K562 (cell line): ENCODE measurements at regions not wholly inside any gene's neighbourhood (a gene's known extent, or its start where the extent isn't known, plus 50 kb on each side); places are given as distances from the start of the nearest gene placed in this dataset.

Experiments
- ATAC-seq: fragments of 200-7000 bp; cut with Tn5 transposase; 3 replicates; pipeline ENCODE4 v1.9.1; 2020; ENCODE audit warnings: moderate library complexity
- BruUV-seq: library from RNA; stranded (reverse); fragments of 400-500 nt; replicated peaks from 2 replicates; lab custom pipeline; 2021; lab: Mats Ljungman, UMichigan
- CTCF ChIA-PET: fragments of 300-600 bp; formaldehyde crosslinking; extraction: SDS; loops from one replicate; lab custom pipeline; 2021; ENCODE audit warnings: low intra/inter-chr PET ratio; lab: Yijun Ruan, JAX
- POLR2A ChIA-PET: fragments of 300-600, 350-650 bp; sonication (Branson Sonifier 250); formaldehyde crosslinking; extraction: SDS; loops from one replicate; lab custom pipeline; 2021; ENCODE audit warnings: antibody characterized with exemption, inconsistent platforms; lab: Yijun Ruan, JAX
- DNase-seq, 4 experiments: peaks; one replicate each; pipeline versions ENCODE4 v3.0.0 to v3.0.0-alpha.2; 2011 to 2018; ENCODE audit warnings: low spot score in 3 of 4, mixed read lengths in 3 of 4; ENCODE audit errors: extremely low read depth in 1 of 4
- FAIRE-seq: peaks from 2 replicates; lab custom pipeline; 2011; peaks lifted over from hg19 to GRCh38; lab: Jason Lieb, UNC
- H2AFZ ChIP-seq: 2 replicates; pipeline ENCODE4 v1.6.0; 2011; ENCODE audit warnings: low read depth, low read length, control low read depth, inconsistent platforms
- H3K27ac ChIP-seq: fragments of 200-600 bp; 3 replicates; pipeline ENCODE4 v1.8.0; 2011; ENCODE audit warnings: low read depth, mild to moderate bottlenecking, control low read depth, inconsistent platforms, low read length, moderate library complexity, mixed read lengths; ENCODE audit errors: extremely low read depth
- H3K27me3 ChIP-seq, 2 experiments: fragments of 300-600 bp in 1 of 2; 2 replicates in 1 of 2; 3 replicates in 1 of 2; pipeline versions ENCODE4 v1.6.0 to v1.8.0; 2011; ENCODE audit warnings: inconsistent platforms in 2 of 2, low read length in 2 of 2, mild to moderate bottlenecking in 1 of 2, mixed read lengths in 1 of 2, moderate library complexity in 1 of 2; ENCODE audit not compliant: control insufficient read depth in 2 of 2, insufficient read depth in 2 of 2
- H3K36me3 ChIP-seq: fragments of 300-600 bp; 3 replicates; pipeline ENCODE4 v1.8.0; 2011; ENCODE audit warnings: mild to moderate bottlenecking, low read length, inconsistent platforms; ENCODE audit not compliant: control insufficient read depth, insufficient read depth
- H3K4me1 ChIP-seq, 2 experiments: fragments of 200-600 bp in 1 of 2; replicated peaks in 1 of 2; 2 replicates in 1 of 2; 3 replicates in 1 of 2; pipeline versions ENCODE4 v1.5.1 to v1.8.0; 2011; ENCODE audit warnings: inconsistent platforms in 2 of 2, low read length in 2 of 2, mild to moderate bottlenecking in 1 of 2, mixed read lengths in 1 of 2, moderate library complexity in 1 of 2; ENCODE audit not compliant: control insufficient read depth in 2 of 2, insufficient read depth in 2 of 2
- H3K4me2 ChIP-seq: 2 replicates; pipeline ENCODE4 v1.6.1; 2011; ENCODE audit warnings: low read length, control low read depth, inconsistent platforms, mixed read lengths; ENCODE audit not compliant: insufficient read depth
- H3K4me3 ChIP-seq: fragments of 200-600 bp; sonication (generic), shearing (Covaris generic); 2 replicates; pipeline ENCODE4 v1.5.1; 2016; ENCODE audit warnings: control low read depth, inconsistent platforms
- H3K79me2 ChIP-seq: fragments of 200-600 bp; 3 replicates; pipeline ENCODE4 v1.8.0; 2011; ENCODE audit warnings: low read length, inconsistent platforms; ENCODE audit not compliant: control insufficient read depth, insufficient read depth
- H3K9ac ChIP-seq, 2 experiments: 2 replicates each; pipeline versions ENCODE4 v1.6.0 to v1.6.1; 2011; ENCODE audit warnings: low read depth in 2 of 2, low read length in 2 of 2, control low read depth in 1 of 2, inconsistent platforms in 1 of 2, mild to moderate bottlenecking in 1 of 2, mixed read lengths in 1 of 2; ENCODE audit not compliant: insufficient read depth in 1 of 2
- H3K9me1 ChIP-seq: one replicate; pipeline ENCODE4 v1.6.0; 2011; ENCODE audit warnings: inconsistent platforms, mild to moderate bottlenecking, low read length, moderate library complexity; ENCODE audit not compliant: control insufficient read depth, insufficient read depth
- H3K9me3 ChIP-seq: replicated peaks from 2 replicates; pipeline ENCODE4 v1.5.1; 2011; ENCODE audit warnings: low read depth, low read length, inconsistent platforms; ENCODE audit not compliant: control insufficient read depth, insufficient read depth
- H4K20me1 ChIP-seq: replicated peaks from 2 replicates; pipeline ENCODE4 v1.6.1; 2011; ENCODE audit warnings: low read length, inconsistent platforms, mixed read lengths; ENCODE audit not compliant: control insufficient read depth, insufficient read depth
- CBX1 ChIP-seq: sonication (generic); IDR thresholded peaks from 2 replicates; pipeline ENCODE4 v1.6.1; 2016; ENCODE audit warnings: antibody characterized with exemption, low read depth, mild to moderate bottlenecking
- PYGO2 ChIP-seq: fragments of 450-650 bp; IDR thresholded peaks from 2 replicates; pipeline ENCODE4 v1.6.1; 2016; ENCODE audit warnings: mild to moderate bottlenecking, missing genetic modification characterization, moderate library complexity, missing compliant biosample characterization
- SOX6 ChIP-seq: fragments of 450-650 bp; IDR thresholded peaks from 2 replicates; pipeline ENCODE4 v1.6.1; 2014; ENCODE audit warnings: mild to moderate bottlenecking
- THRAP3 ChIP-seq: fragments of 450-650 bp; IDR thresholded peaks from 2 replicates; pipeline ENCODE4 v1.6.1; 2016; ENCODE audit warnings: mild to moderate bottlenecking, inconsistent platforms, borderline replicate concordance
- ZNF436 ChIP-seq: fragments of 250-450, 450-650 bp; sonication (Bioruptor Pico); formaldehyde crosslinking; IDR thresholded peaks from 2 replicates; pipeline ENCODE4 v1.7.0; 2020; ENCODE audit warnings: mild to moderate bottlenecking
- ZNF766 ChIP-seq: fragments of 200-800 bp; sonication (Bioruptor generic); conservative IDR thresholded peaks from 2 replicates; pipeline ENCODE4 v1.6.1; 2016; ENCODE audit warnings: missing genetic modification characterization, missing compliant biosample characterization
- WGBS: fragments of 100-300 bp; shearing (Covaris generic); methylation state at CpG from one replicate; pipeline ENCODE4 v1.1.6; 2016; ENCODE audit warnings: low coverage, mixed read lengths; ENCODE audit not compliant: insufficient coverage; ENCODE audit errors: missing lambda C conversion rate; 5-methylcytosine and 5-hydroxymethylcytosine counted together
- in situ Hi-C: fragments of 300-500 bp; cut with MboI; formaldehyde crosslinking; loops from 4 replicates; pipeline ENCODE4 v1.15.0; 2018; ENCODE audit warnings: inconsistent platforms, mixed read lengths
- intact Hi-C: fragments of 100-400 bp; cut with micrococcal nuclease; formaldehyde crosslinking; loops from 2 replicates; pipeline ENCODE4 v1.14.2; 2022
- TF ChIP-seq, protein P1 (sequence below): IDR thresholded peaks from 2 replicates; pipeline ENCODE4 v1.6.1; 2014; ENCODE audit warnings: antibody characterized with exemption

GRCh38 chr10:118978998-118979350 lies 50.5 kb upstream of the NANOS1 start (continued):
- no peak for TF ChIP-seq ZNF436 (CRISPR knock-in tag)

- Histone ChIP-seq H3K9me3 (no peaks in the 10 kb centered on the region), H3K27me3 (peaks cover 0 to 39% of the 10 kb centered on the region in 2 experiments; a peak in 2 of 5 replicates), H2AFZ (no peak overlapping the region), H3K4me2 (no peak overlapping the region), H3K4me1 (no peaks in the 10 kb centered on the region), H3K27ac (no peak overlapping the region), H3K79me2 (no peaks in the 10 kb centered on the region)
- in situ Hi-C loops (no loop called here), intact Hi-C loops (no loop called here)
- TF ChIP-seq THRAP3, result no peak
- no peak for TF ChIP-seq SOX6
- no peak for TF ChIP-seq ZNF766 (CRISPR knock-in tag)
- TF ChIP-seq, protein P1, sequence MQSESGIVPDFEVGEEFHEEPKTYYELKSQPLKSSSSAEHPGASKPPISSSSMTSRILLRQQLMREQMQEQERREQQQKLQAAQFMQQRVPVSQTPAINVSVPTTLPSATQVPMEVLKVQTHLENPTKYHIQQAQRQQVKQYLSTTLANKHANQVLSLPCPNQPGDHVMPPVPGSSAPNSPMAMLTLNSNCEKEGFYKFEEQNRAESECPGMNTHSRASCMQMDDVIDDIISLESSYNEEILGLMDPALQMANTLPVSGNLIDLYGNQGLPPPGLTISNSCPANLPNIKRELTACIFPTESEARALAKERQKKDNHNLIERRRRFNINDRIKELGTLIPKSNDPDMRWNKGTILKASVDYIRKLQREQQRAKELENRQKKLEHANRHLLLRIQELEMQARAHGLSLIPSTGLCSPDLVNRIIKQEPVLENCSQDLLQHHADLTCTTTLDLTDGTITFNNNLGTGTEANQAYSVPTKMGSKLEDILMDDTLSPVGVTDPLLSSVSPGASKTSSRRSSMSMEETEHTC, result no peak
- TF ChIP-seq CBX1, result no peak
- no peak for TF ChIP-seq PYGO2 (tag)
- TF ChIP-seq, all 486 proteins: peak for 0
- Histone ChIP-seq H3K4me3 (no peak overlapping the region), H3K9me1 (no peaks in the 10 kb centered on the region), H4K20me1 (no peaks in the 10 kb centered on the region), H3K36me3 (no peaks in the 10 kb centered on the region), H3K9ac (no peak overlapping the region; a peak in 1 of 4 replicates)
- BruUV-seq, result no TSS peak
- CTCF ChIA-PET, result no interaction called here
- WGBS, result 3% methylated on average over 4 of the region's 8 CpGs
- ATAC-seq, result no peak
- FAIRE-seq, result no peak
- POLR2A ChIA-PET, result interaction anchor here (0.6 kb wide), 1 partner anchor 211 kb away, joined by 4 read pairs; no protein-coding TSS in a partner anchor
- no peak for DNase-seq
Observed at GRCh38 chr10:118979661-118980060, 49.9 kb upstream of the NANOS1 start.
